Stimulated activated naive CD8-positive, alpha-beta T cell treated with anti-CD3 and anti-CD28 coated beads, Interleukin-15, Interleukin-2, amounts not matched to agents 100 ng/mL and 50 ng/mL, for 24 hours (primary cell): ENCODE measurements at regions not wholly inside any gene's neighbourhood (a gene's known extent, or its start where the extent isn't known, plus 50 kb on each side); places are given as distances from the start of the nearest gene placed in this dataset.

Experiments
- H3K27ac Mint-ChIP-seq: one replicate; pipeline ENCODE4 v1.8.0; 2021; ENCODE audit warnings: mild to moderate bottlenecking, mixed read lengths
- H3K27me3 Mint-ChIP-seq: one replicate; pipeline ENCODE4 v1.8.0; 2021; ENCODE audit warnings: mixed read lengths
- H3K36me3 Mint-ChIP-seq: one replicate; pipeline ENCODE4 v1.8.0; 2021; ENCODE audit warnings: low read depth, mixed read lengths
- H3K4me1 Mint-ChIP-seq: one replicate; pipeline ENCODE4 v1.8.0; 2021; ENCODE audit warnings: low read depth, mixed read lengths
- H3K4me3 Mint-ChIP-seq: one replicate; pipeline ENCODE4 v1.8.0; 2021; ENCODE audit warnings: mild to moderate bottlenecking, mixed read lengths
- H3K9me3 Mint-ChIP-seq: one replicate; pipeline ENCODE4 v1.8.0; 2021; ENCODE audit warnings: mixed read lengths

DNA sequence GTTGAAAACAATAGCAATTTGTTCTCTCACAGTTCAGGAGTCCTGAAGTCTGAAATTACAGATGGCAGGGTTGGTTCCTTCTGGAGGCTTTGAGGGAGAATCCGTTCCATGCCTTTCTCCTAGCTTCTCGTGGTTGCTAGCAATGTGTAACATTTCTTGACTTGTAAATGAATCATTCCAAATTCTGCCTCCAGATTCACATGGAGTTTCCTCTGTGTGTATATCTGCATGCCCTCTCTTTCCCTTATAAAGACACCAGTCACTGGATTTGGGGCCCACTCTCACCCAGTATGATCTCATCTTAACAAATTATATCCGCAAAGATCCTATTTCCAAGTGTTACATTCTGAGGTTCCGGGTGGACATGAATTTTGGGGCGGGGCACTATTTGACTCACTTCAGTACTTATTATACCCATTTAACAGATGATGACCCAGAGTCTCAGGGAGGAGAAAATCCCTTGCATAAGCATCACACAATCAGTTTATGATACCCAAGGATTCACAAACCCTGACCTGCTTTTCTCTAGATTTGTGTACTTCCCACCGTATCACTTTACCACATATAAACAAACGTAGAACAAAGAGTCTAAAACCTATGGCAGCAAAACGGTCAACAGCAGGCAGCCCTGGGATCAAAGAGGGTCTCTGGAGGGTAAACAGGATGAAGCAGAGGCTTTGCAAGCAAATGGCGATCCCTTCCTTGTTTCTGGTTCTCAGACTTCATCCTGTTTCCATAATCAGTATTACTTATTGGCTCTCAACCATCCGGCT is 93.7 kb downstream of the C9orf152 start:
- Mint-ChIP-seq H3K27me3 (no peaks in the 10 kb centered on the region), H3K4me3 (no peak overlapping the region), H3K9me3 (no peaks in the 10 kb centered on the region), H3K36me3 (no peaks in the 10 kb centered on the region), H3K27ac (no peak overlapping the region), H3K4me1 (peaks cover 13% of the 10 kb centered on the region)

DNA sequence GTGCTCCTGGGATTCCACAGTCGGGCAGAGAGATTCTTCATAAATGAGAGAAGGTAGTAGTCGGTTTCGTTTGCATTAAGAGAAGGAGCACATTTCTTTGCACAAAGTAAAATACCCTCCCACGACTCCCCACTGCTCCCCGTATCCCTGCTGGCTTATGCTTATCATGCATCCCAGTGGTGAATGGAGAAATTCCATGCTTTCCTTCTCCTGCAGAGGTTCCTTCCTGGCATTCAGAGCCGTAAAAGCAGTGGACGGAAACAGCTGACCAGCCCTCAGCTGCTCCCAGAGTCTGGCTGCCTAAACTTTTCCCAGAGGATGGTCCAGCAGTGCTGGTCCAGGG is 93.1 kb downstream of the C9orf152 start:
- Mint-ChIP-seq H3K36me3 (no peaks in the 10 kb centered on the region), H3K4me3 (no peak overlapping the region), H3K27ac (no peak overlapping the region), H3K9me3 (no peaks in the 10 kb centered on the region), H3K27me3 (no peaks in the 10 kb centered on the region), H3K4me1 (peaks cover 13% of the 10 kb centered on the region)

GRCh38 chr9:110115341-110115820 is 92.6 kb downstream of the C9orf152 start:
- H3K4me3 Mint-ChIP-seq: no peak overlapping the region
- no peaks in the 10 kb centered on the region for H3K9me3 Mint-ChIP-seq
- no peaks in the 10 kb centered on the region for H3K27me3 Mint-ChIP-seq
- H3K4me1 Mint-ChIP-seq: peaks cover 13% of the 10 kb centered on the region
- no peaks in the 10 kb centered on the region for H3K36me3 Mint-ChIP-seq
- no peak overlapping the region for H3K27ac Mint-ChIP-seq

DNA sequence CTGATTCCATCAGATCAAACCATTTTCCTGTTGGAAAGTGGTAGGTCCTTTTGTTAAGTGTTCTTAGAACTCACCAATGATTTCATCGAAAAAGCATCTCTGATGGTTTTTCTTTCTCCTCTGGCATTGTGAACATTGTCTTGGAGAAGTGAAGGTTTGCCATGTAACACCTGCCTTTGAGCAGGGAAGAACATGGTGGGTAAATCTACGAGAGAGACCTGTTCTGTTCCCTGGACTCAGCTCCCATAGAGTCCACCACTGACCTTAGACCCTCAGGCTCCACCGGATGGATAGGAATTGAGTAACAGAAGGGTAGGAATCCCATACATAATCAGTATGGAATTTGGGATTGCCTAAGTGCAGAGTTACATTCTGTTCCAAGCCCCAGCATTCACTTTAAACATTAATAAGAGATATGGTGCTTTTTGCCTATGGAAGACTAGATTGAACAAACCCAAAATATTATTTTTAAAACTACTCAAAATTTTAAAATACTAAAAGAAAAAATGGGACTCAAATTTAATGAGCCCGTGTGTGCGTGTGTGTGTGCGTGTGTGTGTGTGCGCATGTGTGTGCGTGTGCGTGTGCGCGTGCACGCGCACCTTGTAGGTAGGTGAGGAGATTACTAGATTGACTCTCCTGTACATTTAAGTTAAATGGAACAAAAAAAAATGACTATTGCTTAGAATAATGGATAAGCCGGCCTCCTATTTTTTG is 92.0 kb downstream of the C9orf152 start:
- no peak overlapping the region for H3K27ac Mint-ChIP-seq
- peaks cover 13% of the 10 kb centered on the region for H3K4me1 Mint-ChIP-seq
- H3K27me3 Mint-ChIP-seq: no peaks in the 10 kb centered on the region
- H3K4me3 Mint-ChIP-seq: no peak overlapping the region
- no peaks in the 10 kb centered on the region for H3K9me3 Mint-ChIP-seq
- H3K36me3 Mint-ChIP-seq: no peaks in the 10 kb centered on the region

DNA sequence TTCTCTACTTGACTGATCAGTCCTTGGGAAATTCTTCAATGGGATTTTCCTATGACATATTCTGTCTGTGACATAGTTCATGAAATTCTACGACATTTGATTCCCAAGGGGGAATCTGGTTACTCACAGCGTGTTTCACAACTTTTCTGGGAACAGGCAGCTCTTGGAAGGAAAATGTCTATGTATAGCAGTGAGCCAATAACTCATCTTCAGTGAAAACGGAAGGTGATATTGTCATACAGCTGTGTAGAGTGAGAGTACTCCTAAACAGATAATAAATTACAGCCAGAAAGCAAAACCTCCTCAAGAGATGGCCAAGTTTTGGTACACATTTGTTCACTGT is 91.4 kb downstream of the C9orf152 start:
- Mint-ChIP-seq H3K4me3 (no peak overlapping the region), H3K9me3 (no peaks in the 10 kb centered on the region), H3K4me1 (peaks cover 13% of the 10 kb centered on the region)

GRCh38 chr9:110121170-110121569 is 86.8 kb downstream of the C9orf152 start:
- H3K27ac Mint-ChIP-seq: no peak overlapping the region
- no peaks in the 10 kb centered on the region for H3K27me3 Mint-ChIP-seq
- H3K4me3 Mint-ChIP-seq: no peak overlapping the region
- no peaks in the 10 kb centered on the region for H3K9me3 Mint-ChIP-seq
- peaks cover 20% of the 10 kb centered on the region for H3K4me1 Mint-ChIP-seq
- H3K36me3 Mint-ChIP-seq: no peaks in the 10 kb centered on the region

More for the DNA sequence above, 91.4 kb downstream of the C9orf152 start:
- H3K27ac Mint-ChIP-seq: no peak overlapping the region
- H3K27me3 Mint-ChIP-seq: no peaks in the 10 kb centered on the region
- H3K36me3 Mint-ChIP-seq: no peaks in the 10 kb centered on the region

DNA sequence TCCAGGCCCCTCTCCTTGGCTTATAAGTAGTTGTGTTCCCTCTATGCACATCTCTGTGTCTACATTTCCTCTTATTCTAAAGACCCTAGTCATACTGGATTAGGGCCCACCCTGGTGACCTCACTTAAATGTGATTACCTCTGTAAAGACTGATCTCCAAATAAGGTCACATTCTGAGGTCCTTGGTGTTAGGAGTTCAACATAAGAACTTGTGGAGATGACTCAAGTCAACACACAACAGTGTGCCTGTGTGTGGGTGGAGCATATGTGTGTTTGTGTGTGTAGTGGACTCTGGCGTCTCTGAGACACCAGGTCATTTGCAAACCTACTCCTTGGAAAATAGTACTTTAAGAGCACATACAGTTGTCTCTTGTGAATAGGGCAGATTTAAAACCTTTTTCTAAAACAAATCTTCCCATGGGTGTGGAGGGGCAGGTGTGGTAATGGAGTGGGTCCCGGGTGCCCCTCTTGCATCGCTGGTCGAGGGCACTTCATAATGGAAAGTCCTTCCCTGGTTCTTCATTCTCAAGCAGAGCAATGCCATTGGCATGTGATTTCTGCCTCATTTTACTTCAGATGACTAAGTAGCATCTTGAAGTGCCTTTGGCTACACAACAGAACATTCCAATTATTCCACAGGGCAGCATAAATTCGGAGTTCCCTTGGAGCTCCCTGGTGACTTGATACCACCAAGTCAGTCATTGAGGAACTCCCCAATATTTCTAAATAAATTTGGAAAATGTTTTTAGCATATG is 84.4 kb downstream of the C9orf152 start:
- Mint-ChIP-seq H3K27me3 (no peaks in the 10 kb centered on the region), H3K9me3 (no peaks in the 10 kb centered on the region), H3K27ac (peak overlapping the region; percentile 16), H3K36me3 (no peaks in the 10 kb centered on the region), H3K4me1 (peaks cover 28% of the 10 kb centered on the region), H3K4me3 (no peak overlapping the region)

GRCh38 chr9:110124439-110124838 is 83.5 kb downstream of the C9orf152 start:
- Mint-ChIP-seq H3K4me3 (no peak overlapping the region), H3K36me3 (no peaks in the 10 kb centered on the region), H3K27ac (no peak overlapping the region), H3K4me1 (peaks cover 28% of the 10 kb centered on the region), H3K27me3 (no peaks in the 10 kb centered on the region), H3K9me3 (no peaks in the 10 kb centered on the region)

GRCh38 chr9:110125207-110125751 is 82.7 kb downstream of the C9orf152 start:
- Mint-ChIP-seq H3K9me3 (no peaks in the 10 kb centered on the region), H3K4me1 (peaks cover 28% of the 10 kb centered on the region), H3K27ac (peak overlapping the region; percentile 79), H3K36me3 (no peaks in the 10 kb centered on the region), H3K27me3 (no peaks in the 10 kb centered on the region), H3K4me3 (no peak overlapping the region)

- Mint-ChIP-seq H3K36me3 (no peaks in the 10 kb centered on the region), H3K9me3 (no peaks in the 10 kb centered on the region), H3K4me1 (peaks cover 28% of the 10 kb centered on the region), H3K27me3 (no peaks in the 10 kb centered on the region), H3K4me3 (no peak overlapping the region), H3K27ac (peak overlapping the region; percentile 79)
Measured at GRCh38 chr9:110125763-110126351, 82.1 kb downstream of the C9orf152 start.

- no peaks in the 10 kb centered on the region for H3K36me3 Mint-ChIP-seq
- peak overlapping the region; percentile 79 for H3K27ac Mint-ChIP-seq
- H3K9me3 Mint-ChIP-seq: no peaks in the 10 kb centered on the region
- no peaks in the 10 kb centered on the region for H3K27me3 Mint-ChIP-seq
- H3K4me1 Mint-ChIP-seq: peaks cover 32% of the 10 kb centered on the region
- H3K4me3 Mint-ChIP-seq: no peak overlapping the region
Measured at GRCh38 chr9:110126499-110126941, 81.4 kb downstream of the C9orf152 start.

- Mint-ChIP-seq H3K4me1 (peaks cover 35% of the 10 kb centered on the region), H3K27me3 (no peaks in the 10 kb centered on the region), H3K36me3 (no peaks in the 10 kb centered on the region), H3K4me3 (no peak overlapping the region), H3K27ac (no peak overlapping the region), H3K9me3 (no peaks in the 10 kb centered on the region)
Measured at GRCh38 chr9:110126986-110127864, 80.7 kb downstream of the C9orf152 start.

GRCh38 chr9:110128664-110129329 is 79.2 kb downstream of the C9orf152 start:
- Mint-ChIP-seq H3K4me1 (peaks cover 40% of the 10 kb centered on the region), H3K27ac (no peak overlapping the region), H3K9me3 (no peaks in the 10 kb centered on the region), H3K27me3 (no peaks in the 10 kb centered on the region), H3K36me3 (no peaks in the 10 kb centered on the region), H3K4me3 (no peak overlapping the region)
